Limb (tissue), 2 donors: ENCODE measurements at regions not wholly inside any gene's neighbourhood (a gene's known extent, or its start where the extent isn't known, plus 50 kb on each side); places are given as distances from the start of the nearest gene placed in this dataset.

ENCODE experiments used
- DNase-seq, 2 donors: peaks; one replicate each; pipeline ENCODE4 v3.0.0-alpha.2; 2016; ENCODE audit errors: extremely low spot score in 2 of 2

- DNase-seq, result no peak
These were observed 80.0 kb upstream of the SLC34A2 start for GRCh38 chr4:25575611-25576010.

- no peak for DNase-seq
These were observed 77.2 kb upstream of the SLC34A2 start for GRCh38 chr4:25578432-25578831.

DNA sequence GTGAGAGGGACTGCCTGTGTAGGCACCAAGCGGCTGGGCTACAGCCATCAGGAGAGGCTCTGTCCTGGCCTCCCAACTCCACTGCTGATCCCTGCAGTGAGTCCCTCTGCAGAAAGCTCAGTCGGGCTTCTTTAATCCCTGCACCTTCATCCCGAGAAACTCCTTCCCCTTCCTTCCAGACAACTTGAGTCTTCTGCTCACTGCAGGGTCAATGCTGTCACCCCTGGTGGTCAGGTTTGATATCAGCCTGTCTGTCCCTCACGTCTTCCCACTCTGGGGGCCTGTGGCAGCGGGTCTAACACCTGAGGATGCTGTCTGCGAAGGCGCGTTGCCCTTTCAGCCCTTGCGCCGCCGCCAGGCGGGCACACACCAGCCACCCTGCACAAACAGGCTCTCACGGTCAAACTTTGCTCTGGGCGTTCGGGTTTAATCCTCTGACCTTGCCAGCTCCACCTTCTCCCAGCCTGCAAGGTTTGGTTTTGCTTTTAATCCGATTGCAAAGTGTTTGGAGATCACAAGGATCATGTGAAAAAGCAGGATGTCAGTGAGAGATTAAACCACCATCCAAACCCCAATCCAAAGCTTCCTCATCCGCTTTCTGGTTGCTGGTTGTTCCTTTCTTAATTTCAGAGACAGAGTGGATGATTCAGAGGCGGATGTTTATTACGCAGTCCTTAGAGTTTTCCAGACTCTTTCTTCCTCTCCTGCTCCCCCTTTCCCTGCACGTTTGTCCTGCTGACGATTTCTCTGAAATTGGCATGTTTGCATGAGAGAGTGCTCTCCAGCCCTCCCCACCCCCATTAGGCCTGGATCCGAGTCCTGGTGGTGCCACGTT is 74.8 kb upstream of the SLC34A2 start:
- no peak for DNase-seq

DNA sequence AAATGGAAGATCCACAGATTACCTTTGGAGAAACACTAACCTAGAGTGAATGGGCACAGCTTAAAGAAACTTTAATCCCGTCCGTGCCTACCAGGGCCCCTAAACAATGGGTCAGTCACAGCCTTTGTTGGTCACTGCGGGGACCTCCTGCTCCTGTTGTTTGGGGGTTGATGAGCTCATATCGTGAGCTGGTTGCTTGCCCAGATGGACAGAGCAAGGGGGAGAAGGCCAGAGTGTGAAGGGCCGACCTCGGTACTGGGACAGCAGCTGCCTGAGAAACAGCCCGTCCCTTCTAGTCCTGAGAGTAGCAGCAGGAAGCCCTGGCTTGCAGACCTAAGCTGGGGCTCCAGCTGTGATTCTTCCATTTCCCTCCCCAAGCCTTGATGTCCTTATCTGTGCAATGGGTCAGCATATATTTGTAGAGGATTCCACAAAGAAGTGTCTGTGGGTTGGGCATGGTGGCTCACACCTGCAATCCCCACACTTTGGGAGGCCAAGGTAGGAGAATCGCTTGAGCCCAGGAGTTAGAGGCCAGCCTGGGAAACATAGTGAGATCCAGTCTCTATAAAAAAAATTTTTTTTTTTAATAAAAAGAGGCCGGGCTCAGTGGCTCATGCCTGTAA is 69.6 kb upstream of the SLC34A2 start:
- no peak for DNase-seq

DNA sequence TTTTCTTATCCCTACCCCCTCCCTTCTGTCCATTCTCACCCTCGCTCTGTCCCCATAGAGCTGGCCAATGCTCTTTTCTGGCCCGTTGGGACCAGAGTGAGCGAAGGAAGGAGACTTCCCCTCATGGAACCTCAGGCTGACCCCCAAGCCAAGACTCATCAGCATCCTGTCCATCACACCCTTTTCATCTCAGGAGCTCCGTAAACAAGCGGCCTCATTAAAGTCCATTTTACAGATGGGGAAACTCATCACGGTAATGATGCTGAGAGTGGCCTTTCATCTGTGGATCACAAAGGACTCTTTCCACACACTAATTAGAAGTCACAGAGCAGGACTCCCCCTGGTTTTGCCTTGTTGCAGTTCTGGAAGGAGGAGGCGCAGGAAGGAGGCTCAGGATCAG is 67.4 kb upstream of the SLC34A2 start:
- DNase-seq, result no peak

DNA sequence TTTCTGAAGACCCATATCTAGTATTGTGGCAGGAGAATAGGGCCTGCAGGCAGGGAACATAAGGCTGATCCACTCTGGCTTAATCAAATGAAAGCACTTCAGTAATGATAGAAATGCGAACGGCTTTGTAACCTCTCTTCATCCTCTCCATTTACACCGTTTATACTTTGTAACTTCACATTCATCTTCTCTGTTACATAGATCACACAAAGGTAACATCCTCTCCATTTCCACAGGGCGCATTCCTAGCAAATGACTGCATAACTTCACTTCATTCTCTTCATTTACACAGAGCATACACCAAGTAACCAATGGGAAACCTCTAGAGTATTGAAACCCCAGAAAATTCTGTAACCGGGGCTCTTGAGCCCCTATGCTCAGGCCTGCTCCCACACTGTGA is 65.5 kb upstream of the SLC34A2 start:
- no peak for DNase-seq

GRCh38 chr4:25592736-25593135 is 62.9 kb upstream of the SLC34A2 start:
- no peak for DNase-seq
